Gastroesophageal sphincter (tissue), 4 donors: ENCODE measurements at regions not wholly inside any gene's neighbourhood (a gene's known extent, or its start where the extent isn't known, plus 50 kb on each side); places are given as distances from the start of the nearest gene placed in this dataset.

ENCODE experiments used
- ATAC-seq: fragments of 150-250 bp; one replicate; pipeline ENCODE4 v1.9.1; 2016; ENCODE audit warnings: mild to moderate bottlenecking, moderate library complexity
- H3K27ac ChIP-seq, 4 donors: fragments of 200-600 bp; sonication (generic) in 3 of 4; 1 replicate in 3 of 4; 2 replicates in 1 of 4; pipeline ENCODE4 v1.5.1; 2016 to 2019
- H3K27me3 ChIP-seq: fragments of 200-600 bp; sonication (generic); one replicate; pipeline ENCODE4 v1.5.1; 2019
- H3K36me3 ChIP-seq, 2 donors: fragments of 200-600 bp; sonication (generic); one replicate each; pipeline ENCODE4 v1.5.1; 2019; ENCODE audit warnings: control low read depth in 1 of 2
- H3K4me1 ChIP-seq, 3 donors: fragments of 200-600 bp; sonication (generic); 1 replicate in 2 of 3; 2 replicates in 1 of 3; pipeline ENCODE4 v1.5.1; 2016 to 2019; ENCODE audit warnings: control low read depth in 2 of 3
- H3K4me3 ChIP-seq, 2 donors: fragments of 200-600 bp; sonication (generic); one replicate each; pipeline ENCODE4 v1.5.1; 2019; ENCODE audit warnings: mild to moderate bottlenecking in 1 of 2, moderate library complexity in 1 of 2
- H3K9me3 ChIP-seq, 3 donors: fragments of 200-600 bp; sonication (generic); one replicate each; pipeline ENCODE4 v1.5.1; 2017 to 2019; ENCODE audit warnings: control low read depth in 2 of 3
- EP300 ChIP-seq: sonication (generic); formaldehyde crosslinking; IDR thresholded peaks from one replicate; pipeline ENCODE4 v1.6.1; 2017; ENCODE audit warnings: antibody characterized with exemption, mild to moderate bottlenecking
- POLR2A ChIP-seq, 2 donors: fragments of 450-650 bp; IDR thresholded peaks; one replicate each; pipeline ENCODE4 v1.6.1; 2017; ENCODE audit warnings: antibody characterized with exemption in 2 of 2, mild to moderate bottlenecking in 2 of 2, moderate library complexity in 1 of 2
- POLR2AphosphoS5 ChIP-seq: sonication (generic); formaldehyde crosslinking; IDR thresholded peaks from one replicate; pipeline ENCODE4 v1.6.1; 2017; ENCODE audit warnings: antibody characterized with exemption
- WGBS, 2 donors: methylation state at CpG; one replicate each; pipeline ENCODE4 v1.1.5; 2018; ENCODE audit warnings: low coverage in 1 of 2; 5-methylcytosine and 5-hydroxymethylcytosine counted together
- TF ChIP-seq, protein P1 (sequence below), 4 experiments: fragments of 200-600 bp in 2 of 4; fragments of 450-650 bp in 2 of 4; sonication (generic) in 1 of 4; IDR thresholded peaks; one replicate each; pipeline ENCODE4 v1.5.1; 2017 to 2019; ENCODE audit warnings: antibody characterized with exemption in 4 of 4, mild to moderate bottlenecking in 2 of 4, moderate library complexity in 2 of 4

DNA sequence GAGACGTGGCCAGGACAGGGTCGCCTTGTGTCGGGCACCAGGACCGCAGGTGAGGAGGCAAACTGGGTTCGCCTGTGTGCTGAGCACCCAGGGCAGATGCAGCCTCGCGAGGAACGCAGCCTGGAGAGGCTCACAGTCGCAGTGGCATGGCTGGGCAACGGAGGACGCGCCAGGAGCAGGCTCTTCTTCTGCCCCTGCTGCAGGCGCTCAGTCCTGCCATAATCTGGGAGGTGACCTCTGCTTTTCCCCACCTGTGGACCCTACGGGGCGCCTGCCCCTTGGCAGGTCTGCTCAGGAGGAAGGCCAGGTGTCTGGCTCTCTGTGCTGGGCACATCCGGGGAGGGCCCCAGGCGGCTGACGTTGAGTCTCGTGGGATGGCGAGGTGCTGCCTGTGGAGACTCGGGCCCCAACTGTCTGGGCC, 1136.2 kb downstream of the BRD1 start:
- WGBS, 2 donors: no CpG with 5 or more reads among the region's 21 CpGs
- no peak overlapping the region for H3K27ac ChIP-seq
- TF ChIP-seq POLR2AphosphoS5 (no peak), EP300 (no peak), POLR2A (IDR thresholded peaks at IDR 0.05) (no peak)
- TF ChIP-seq, protein P1, sequence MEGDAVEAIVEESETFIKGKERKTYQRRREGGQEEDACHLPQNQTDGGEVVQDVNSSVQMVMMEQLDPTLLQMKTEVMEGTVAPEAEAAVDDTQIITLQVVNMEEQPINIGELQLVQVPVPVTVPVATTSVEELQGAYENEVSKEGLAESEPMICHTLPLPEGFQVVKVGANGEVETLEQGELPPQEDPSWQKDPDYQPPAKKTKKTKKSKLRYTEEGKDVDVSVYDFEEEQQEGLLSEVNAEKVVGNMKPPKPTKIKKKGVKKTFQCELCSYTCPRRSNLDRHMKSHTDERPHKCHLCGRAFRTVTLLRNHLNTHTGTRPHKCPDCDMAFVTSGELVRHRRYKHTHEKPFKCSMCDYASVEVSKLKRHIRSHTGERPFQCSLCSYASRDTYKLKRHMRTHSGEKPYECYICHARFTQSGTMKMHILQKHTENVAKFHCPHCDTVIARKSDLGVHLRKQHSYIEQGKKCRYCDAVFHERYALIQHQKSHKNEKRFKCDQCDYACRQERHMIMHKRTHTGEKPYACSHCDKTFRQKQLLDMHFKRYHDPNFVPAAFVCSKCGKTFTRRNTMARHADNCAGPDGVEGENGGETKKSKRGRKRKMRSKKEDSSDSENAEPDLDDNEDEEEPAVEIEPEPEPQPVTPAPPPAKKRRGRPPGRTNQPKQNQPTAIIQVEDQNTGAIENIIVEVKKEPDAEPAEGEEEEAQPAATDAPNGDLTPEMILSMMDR (IDR thresholded peaks at IDR 0.05): no peak
- ATAC-seq: no peak
- no peaks in the 10 kb centered on the region for H3K36me3 ChIP-seq
- no peaks in the 10 kb centered on the region for H3K9me3 ChIP-seq
- H3K27me3 ChIP-seq: peaks cover 22% of the 10 kb centered on the region
- H3K4me3 ChIP-seq: no peak overlapping the region
- no peaks in the 10 kb centered on the region for H3K4me1 ChIP-seq

DNA sequence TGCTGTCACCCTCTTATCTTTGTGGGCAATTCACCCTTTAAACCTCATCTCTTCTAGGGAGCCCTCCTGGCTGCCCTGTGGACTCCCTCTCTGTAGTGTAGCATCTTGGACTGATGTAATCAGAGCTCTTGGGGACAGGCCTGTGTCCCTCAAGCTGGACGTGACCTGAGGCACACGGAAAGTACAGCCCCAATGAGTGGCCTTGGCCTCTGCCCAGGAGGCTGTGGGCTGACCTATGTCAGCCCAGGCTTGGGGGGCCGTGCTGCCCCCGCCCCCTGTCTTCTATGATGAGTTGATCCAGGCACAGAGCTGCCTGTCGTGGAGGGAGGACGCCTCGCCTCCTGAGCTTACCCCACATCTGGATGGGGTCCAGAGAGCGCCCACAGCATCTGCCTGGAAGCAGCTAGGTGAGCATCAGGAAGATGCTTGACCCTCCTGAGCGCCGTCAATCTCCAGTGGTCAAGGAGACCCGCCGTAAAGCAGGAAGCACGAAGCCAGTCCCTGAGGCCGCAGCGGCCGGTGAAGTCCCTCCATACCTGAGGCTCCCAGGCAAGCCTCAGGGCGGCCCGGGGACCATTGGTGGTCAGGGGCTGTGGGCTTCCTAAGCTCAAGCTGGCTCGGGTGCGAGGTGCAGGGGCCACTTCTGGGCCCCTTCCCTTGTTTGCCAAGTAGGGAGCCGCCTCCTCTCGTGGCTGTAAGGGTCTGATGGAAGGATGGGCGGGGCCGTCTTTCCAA, 1136.9 kb downstream of the BRD1 start:
- 91% methylated on average over 6 of the region's 24 CpGs; no CpG with 5 or more reads in 1 of the 2 donors for WGBS, 2 donors
- H3K4me3 ChIP-seq: no peak overlapping the region
- ATAC-seq: no peak
- no peaks in the 10 kb centered on the region for H3K36me3 ChIP-seq
- H3K27me3 ChIP-seq: peaks cover 22% of the 10 kb centered on the region
- no peaks in the 10 kb centered on the region for H3K4me1 ChIP-seq
- H3K27ac ChIP-seq: no peak overlapping the region
- no peaks in the 10 kb centered on the region for H3K9me3 ChIP-seq
- TF ChIP-seq, protein P1 (IDR thresholded peaks at IDR 0.05): no peak
- TF ChIP-seq POLR2A (IDR thresholded peaks at IDR 0.05) (no peak), POLR2AphosphoS5 (no peak), EP300 (no peak)

- WGBS, 2 donors: 93 to 100% methylated on average over 4 to 8 of the region's 18 CpGs
- Histone ChIP-seq H3K27me3 (peaks cover 23% of the 10 kb centered on the region), H3K36me3 (no peaks in the 10 kb centered on the region), H3K4me3 (no peak overlapping the region), H3K27ac (no peak overlapping the region), H3K9me3 (no peaks in the 10 kb centered on the region), H3K4me1 (no peaks in the 10 kb centered on the region)
- TF ChIP-seq POLR2A (IDR thresholded peaks at IDR 0.05): no peak
- TF ChIP-seq, protein P1 (IDR thresholded peaks at IDR 0.05): no peak
- TF ChIP-seq EP300: no peak
- TF ChIP-seq POLR2AphosphoS5: no peak
- ATAC-seq: no peak
Measured at GRCh38 chr22:48689206-48689605, 1138.5 kb downstream of the BRD1 start.

- Histone ChIP-seq H3K4me3 (no peak overlapping the region), H3K36me3 (no peaks in the 10 kb centered on the region), H3K4me1 (no peaks in the 10 kb centered on the region), H3K9me3 (no peaks in the 10 kb centered on the region), H3K27ac (no peak overlapping the region), H3K27me3 (peaks cover 19% of the 10 kb centered on the region)
- TF ChIP-seq, protein P1 (IDR thresholded peaks at IDR 0.05): no peak
- TF ChIP-seq EP300: no peak
- TF ChIP-seq POLR2AphosphoS5: no peak
- TF ChIP-seq POLR2A (IDR thresholded peaks at IDR 0.05): no peak
- no peak for ATAC-seq
- WGBS, 2 donors: 92% methylated on average over 3 of the region's 4 CpGs; no CpG with 5 or more reads in 1 of the 2 donors
Measured at GRCh38 chr22:48688366-48688765, 1139.3 kb downstream of the BRD1 start.

DNA sequence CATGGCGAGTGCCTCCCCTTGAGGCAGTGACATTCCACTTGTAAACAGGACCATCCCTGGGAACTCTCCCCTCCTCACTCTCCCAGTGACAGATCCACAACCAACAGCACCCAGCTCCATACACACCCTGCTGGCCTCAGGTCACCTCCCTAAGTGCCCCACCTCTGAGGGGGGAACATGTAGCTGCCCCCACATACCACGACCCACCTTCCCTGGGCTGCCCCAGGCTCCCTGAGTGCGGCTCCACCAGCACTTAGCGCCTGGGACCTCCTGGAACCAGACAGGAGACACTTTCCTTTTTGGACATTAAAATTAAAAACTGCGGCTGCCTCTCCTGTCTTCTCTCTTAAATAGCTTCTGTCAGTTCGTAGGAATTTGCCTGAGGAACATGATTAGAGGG, 1140.1 kb downstream of the BRD1 start:
- H3K9me3 ChIP-seq: no peaks in the 10 kb centered on the region
- no peaks in the 10 kb centered on the region for H3K36me3 ChIP-seq
- no peaks in the 10 kb centered on the region for H3K4me1 ChIP-seq
- TF ChIP-seq POLR2AphosphoS5: no peak
- TF ChIP-seq, protein P1 (IDR thresholded peaks at IDR 0.05): no peak
- no peak for TF ChIP-seq EP300
- no peak for TF ChIP-seq POLR2A (IDR thresholded peaks at IDR 0.05)
- no peak overlapping the region for H3K4me3 ChIP-seq
- ATAC-seq: no peak
- WGBS, 2 donors: 63 to 100% methylated on average over 1 to 6 of the region's 6 CpGs
- no peak overlapping the region for H3K27ac ChIP-seq
- peaks cover 18% of the 10 kb centered on the region for H3K27me3 ChIP-seq
